ENCODE measurements at regions not wholly inside any gene's neighbourhood (a gene's known extent, or its start where the extent isn't known, plus 50 kb on each side); places are given as distances from the start of the nearest gene placed in this dataset.

GRCh38 chr11:95445746-95446333, 214.8 kb upstream of the SESN3 start:
- H2AFZ ChIP-seq (ENCODE audit: low read depth, low read length) = no peak overlapping the region
- TF ChIP-seq EZH2phosphoT487 (IDR thresholded peaks at IDR 0.05; ENCODE audit: low read depth) (no peak), CTCF (IDR thresholded peaks at IDR 0.05; ENCODE audit: low read depth, low read length) (no peak)
- no peaks in the 10 kb centered on the region for H4K20me1 ChIP-seq (ENCODE audit: insufficient read depth, low read length)
- H3K27ac ChIP-seq (ENCODE audit: low read length) = no peak overlapping the region
- no peaks in the 10 kb centered on the region for H3K27me3 ChIP-seq (ENCODE audit: low read depth, low read length)
- peaks cover 22% of the 10 kb centered on the region for H3K4me1 ChIP-seq (ENCODE audit: low read length)
- H3K36me3 ChIP-seq (replicated peaks; ENCODE audit: low read depth, low read length) = no peaks in the 10 kb centered on the region
- H3K4me2 ChIP-seq (ENCODE audit: low read length) = no peak overlapping the region
- H3K9me3 ChIP-seq (ENCODE audit: insufficient read depth, low read length) = no peaks in the 10 kb centered on the region
- no peaks in the 10 kb centered on the region for H3K79me2 ChIP-seq (ENCODE audit: low read length)
- H3K9ac ChIP-seq (ENCODE audit: low read length) = no peak overlapping the region
- no peak overlapping the region for H3K4me3 ChIP-seq (ENCODE audit: low read length)

- H4K20me1 ChIP-seq (ENCODE audit: insufficient read depth, low read length) = no peaks in the 10 kb centered on the region
- no peaks in the 10 kb centered on the region for H3K27me3 ChIP-seq (ENCODE audit: low read depth, low read length)
- H3K9me3 ChIP-seq (ENCODE audit: insufficient read depth, low read length) = no peaks in the 10 kb centered on the region
- H3K79me2 ChIP-seq (ENCODE audit: low read length) = no peaks in the 10 kb centered on the region
- H3K4me1 ChIP-seq (ENCODE audit: low read length) = peaks cover 22% of the 10 kb centered on the region
- no peak overlapping the region for H3K4me2 ChIP-seq (ENCODE audit: low read length)
- no peak overlapping the region for H2AFZ ChIP-seq (ENCODE audit: low read depth, low read length)
- no peak for TF ChIP-seq EZH2phosphoT487 (IDR thresholded peaks at IDR 0.05; ENCODE audit: low read depth)
- TF ChIP-seq CTCF (IDR thresholded peaks at IDR 0.05; ENCODE audit: low read depth, low read length) = no peak
- no peak overlapping the region for H3K9ac ChIP-seq (ENCODE audit: low read length)
- H3K4me3 ChIP-seq (ENCODE audit: low read length) = no peak overlapping the region
- H3K27ac ChIP-seq (ENCODE audit: low read length) = no peak overlapping the region
- no peaks in the 10 kb centered on the region for H3K36me3 ChIP-seq (replicated peaks; ENCODE audit: low read depth, low read length)
Measured at GRCh38 chr11:95444309-95445241, 213.6 kb upstream of the SESN3 start.

GRCh38 chr11:95443386-95443785, 212.4 kb upstream of the SESN3 start:
- TF ChIP-seq EZH2phosphoT487 (IDR thresholded peaks at IDR 0.05; ENCODE audit: low read depth) = no peak
- TF ChIP-seq CTCF (IDR thresholded peaks at IDR 0.05; ENCODE audit: low read depth, low read length) = no peak
- H3K4me3 ChIP-seq (ENCODE audit: low read length) = peak overlapping the region; percentile 49
- no peaks in the 10 kb centered on the region for H3K36me3 ChIP-seq (replicated peaks; ENCODE audit: low read depth, low read length)
- H3K4me2 ChIP-seq (ENCODE audit: low read length) = peak overlapping the region; percentile 56
- peak overlapping the region; percentile 30; the same call in 1 of the 2 replicates for H3K27ac ChIP-seq (ENCODE audit: low read length)
- H3K9me3 ChIP-seq (ENCODE audit: insufficient read depth, low read length) = no peaks in the 10 kb centered on the region
- peaks cover 22% of the 10 kb centered on the region for H3K4me1 ChIP-seq (ENCODE audit: low read length)
- H3K9ac ChIP-seq (ENCODE audit: low read length) = peak overlapping the region; percentile 21; the same call in 1 of the 2 replicates
- no peaks in the 10 kb centered on the region for H4K20me1 ChIP-seq (ENCODE audit: insufficient read depth, low read length)
- no peaks in the 10 kb centered on the region for H3K79me2 ChIP-seq (ENCODE audit: low read length)
- no peaks in the 10 kb centered on the region for H3K27me3 ChIP-seq (ENCODE audit: low read depth, low read length)
- H2AFZ ChIP-seq (ENCODE audit: low read depth, low read length) = peak overlapping the region; percentile 29; the same call in 1 of the 2 replicates

GRCh38 chr11:95442531-95443050, 211.6 kb upstream of the SESN3 start:
- H3K79me2 ChIP-seq (ENCODE audit: low read length) = no peaks in the 10 kb centered on the region
- no peak overlapping the region for H3K9ac ChIP-seq (ENCODE audit: low read length)
- H3K4me2 ChIP-seq (ENCODE audit: low read length) = no peak overlapping the region
- H3K36me3 ChIP-seq (replicated peaks; ENCODE audit: low read depth, low read length) = no peaks in the 10 kb centered on the region
- H3K9me3 ChIP-seq (ENCODE audit: insufficient read depth, low read length) = no peaks in the 10 kb centered on the region
- TF ChIP-seq EZH2phosphoT487 (IDR thresholded peaks at IDR 0.05; ENCODE audit: low read depth) = no peak
- TF ChIP-seq CTCF (IDR thresholded peaks at IDR 0.05; ENCODE audit: low read depth, low read length) = no peak
- no peak overlapping the region for H3K27ac ChIP-seq (ENCODE audit: low read length)
- no peaks in the 10 kb centered on the region for H3K27me3 ChIP-seq (ENCODE audit: low read depth, low read length)
- peaks cover 22% of the 10 kb centered on the region for H3K4me1 ChIP-seq (ENCODE audit: low read length)
- H4K20me1 ChIP-seq (ENCODE audit: insufficient read depth, low read length) = no peaks in the 10 kb centered on the region
- no peak overlapping the region; the same call in 1 of the 2 replicates for H2AFZ ChIP-seq (ENCODE audit: low read depth, low read length)
- no peak overlapping the region for H3K4me3 ChIP-seq (ENCODE audit: low read length)

Data from OCI-LY3 (cell line).